ENCODE measurements at regions not wholly inside any gene's neighbourhood (a gene's known extent, or its start where the extent isn't known, plus 50 kb on each side); places are given as distances from the start of the nearest gene placed in this dataset.
"Not testable (repeated sequence)": the region's sequence is repeated elsewhere in the genome, so short reads cannot be mapped to it uniquely, and the experiment has no call there.

DNA sequence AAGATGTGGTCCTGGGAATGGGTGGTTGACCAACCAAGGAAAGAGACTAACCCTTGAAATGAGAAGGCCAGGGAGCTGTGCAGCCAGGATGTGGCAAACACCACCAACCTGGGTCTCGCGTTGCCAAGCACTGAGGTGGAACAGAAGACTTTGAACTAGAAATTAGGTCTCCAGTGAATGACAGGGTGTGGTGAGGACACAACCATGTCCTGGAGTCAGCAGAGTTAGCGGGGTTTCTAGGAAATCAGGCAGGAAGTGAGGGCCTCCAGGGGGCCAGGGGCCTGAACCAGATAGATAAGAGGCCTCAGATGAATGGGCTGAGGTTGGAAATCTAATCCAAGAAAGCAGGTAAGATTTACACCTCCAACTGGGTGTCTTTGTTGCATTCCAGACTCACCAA lies 353.3 kb upstream of the ARID1B start:
- 88 to 96% (median 96%) methylated on average over 3 of the region's 3 CpGs for WGBS, 3 donors
- TF ChIP-seq EP300 (IDR thresholded peaks at IDR 0.05) (no peak), POLR2A (IDR thresholded peaks at IDR 0.05) (no peak)
- TF ChIP-seq, protein P1, sequence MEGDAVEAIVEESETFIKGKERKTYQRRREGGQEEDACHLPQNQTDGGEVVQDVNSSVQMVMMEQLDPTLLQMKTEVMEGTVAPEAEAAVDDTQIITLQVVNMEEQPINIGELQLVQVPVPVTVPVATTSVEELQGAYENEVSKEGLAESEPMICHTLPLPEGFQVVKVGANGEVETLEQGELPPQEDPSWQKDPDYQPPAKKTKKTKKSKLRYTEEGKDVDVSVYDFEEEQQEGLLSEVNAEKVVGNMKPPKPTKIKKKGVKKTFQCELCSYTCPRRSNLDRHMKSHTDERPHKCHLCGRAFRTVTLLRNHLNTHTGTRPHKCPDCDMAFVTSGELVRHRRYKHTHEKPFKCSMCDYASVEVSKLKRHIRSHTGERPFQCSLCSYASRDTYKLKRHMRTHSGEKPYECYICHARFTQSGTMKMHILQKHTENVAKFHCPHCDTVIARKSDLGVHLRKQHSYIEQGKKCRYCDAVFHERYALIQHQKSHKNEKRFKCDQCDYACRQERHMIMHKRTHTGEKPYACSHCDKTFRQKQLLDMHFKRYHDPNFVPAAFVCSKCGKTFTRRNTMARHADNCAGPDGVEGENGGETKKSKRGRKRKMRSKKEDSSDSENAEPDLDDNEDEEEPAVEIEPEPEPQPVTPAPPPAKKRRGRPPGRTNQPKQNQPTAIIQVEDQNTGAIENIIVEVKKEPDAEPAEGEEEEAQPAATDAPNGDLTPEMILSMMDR (IDR thresholded peaks at IDR 0.05) = no peak

DNA sequence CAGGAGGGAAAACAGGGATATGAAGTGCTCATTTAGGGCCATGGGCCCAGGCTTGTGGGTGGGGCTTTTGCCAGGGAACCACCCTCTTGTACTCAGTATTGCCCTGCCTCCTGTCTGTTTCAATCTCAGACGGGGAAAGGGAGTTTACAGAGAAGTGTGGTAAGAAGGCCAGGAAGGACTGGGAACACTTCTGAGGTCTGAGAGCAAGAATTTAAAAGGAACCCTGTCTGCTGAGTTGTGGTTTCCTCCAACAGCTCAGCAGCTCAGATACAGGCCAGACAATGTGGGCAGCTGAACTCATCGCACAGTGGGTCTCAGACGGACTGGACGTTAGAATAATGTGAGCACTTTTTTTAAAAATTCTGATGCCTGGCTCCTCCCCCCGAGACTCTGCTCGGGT lies 354.1 kb upstream of the ARID1B start:
- intact Hi-C loops (cut with DNase I) = no loop called here
- Histone ChIP-seq H3K9me3 (no peaks in the 10 kb centered on the region), H3K27ac (no peak overlapping the region), H3K4me1 (ENCODE audit: insufficient read depth) (no peaks in the 10 kb centered on the region), H3K4me3 (no peak overlapping the region), H3K36me3 (no peaks in the 10 kb centered on the region), H3K27me3 (no peaks in the 10 kb centered on the region)
- DNase-seq = no peak
- 87 to 92% (median 88%) methylated on average over 6 of the region's 6 CpGs for WGBS, 3 donors
- TF ChIP-seq EP300 (IDR thresholded peaks at IDR 0.05) (no peak), POLR2A (IDR thresholded peaks at IDR 0.05) (no peak)
- TF ChIP-seq, protein P1 (IDR thresholded peaks at IDR 0.05) = no peak

More for the DNA sequence above, 353.3 kb upstream of the ARID1B start:
- H3K4me1 ChIP-seq (ENCODE audit: insufficient read depth) = no peaks in the 10 kb centered on the region
- no peaks in the 10 kb centered on the region for H3K9me3 ChIP-seq
- no peaks in the 10 kb centered on the region for H3K36me3 ChIP-seq
- H3K4me3 ChIP-seq = no peak overlapping the region
- no peaks in the 10 kb centered on the region for H3K27me3 ChIP-seq
- no peak overlapping the region for H3K27ac ChIP-seq
- intact Hi-C loops (cut with DNase I) = no loop called here
- DNase-seq = no peak

DNA sequence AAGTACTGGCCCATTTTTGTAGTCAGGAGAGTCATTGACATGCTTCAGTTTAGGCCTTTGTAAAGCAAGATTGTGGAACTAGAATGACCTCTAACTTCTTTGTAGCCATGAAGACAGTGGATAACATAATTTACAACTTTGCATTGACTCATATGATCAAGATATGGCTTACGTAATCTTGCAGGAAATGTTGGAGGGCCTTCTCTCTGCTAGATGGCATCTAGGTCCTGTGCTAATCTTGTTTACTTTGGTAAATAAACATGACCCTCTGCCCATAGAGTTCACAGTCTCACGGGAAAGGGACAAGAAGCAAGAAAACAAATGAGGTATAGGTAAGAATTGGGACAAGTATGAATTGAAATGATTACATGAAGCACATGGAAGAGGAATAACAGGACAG lies 355.2 kb upstream of the ARID1B start:
- 91 to 97% (median 94%) methylated on average over 2 of the region's 2 CpGs for WGBS, 3 donors
- TF ChIP-seq, protein P1 (IDR thresholded peaks at IDR 0.05) = no peak
- TF ChIP-seq POLR2A (IDR thresholded peaks at IDR 0.05) (no peak), EP300 (IDR thresholded peaks at IDR 0.05) (no peak)

DNA sequence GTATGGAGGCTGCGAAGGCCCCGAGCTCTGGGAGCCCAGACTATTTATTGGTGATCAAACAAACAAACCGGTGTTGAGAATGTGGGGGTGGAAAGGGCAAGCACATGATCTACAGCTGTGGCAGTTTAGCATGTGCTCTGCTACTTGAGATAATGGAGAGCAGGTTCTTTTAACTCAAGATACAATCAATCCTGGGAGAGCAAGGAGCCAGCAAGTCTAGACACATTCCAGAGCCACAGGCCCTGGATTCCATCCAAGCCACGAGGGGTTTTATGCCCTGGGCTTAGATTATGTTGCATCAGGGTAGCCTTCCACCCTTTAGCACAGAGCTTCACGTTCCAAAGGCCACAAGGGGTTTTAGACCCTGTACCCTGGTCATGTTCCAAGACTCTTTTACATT lies 355.9 kb upstream of the ARID1B start:
- DNase-seq; H3K9me3 ChIP-seq; H3K4me3 ChIP-seq; H3K4me1 ChIP-seq (ENCODE audit: insufficient read depth); H3K27ac ChIP-seq; intact Hi-C loops (cut with DNase I); H3K27me3 ChIP-seq; H3K36me3 ChIP-seq: not testable (repeated sequence)
- 54 to 58% (median 57%) methylated on average over 5 of the region's 5 CpGs for WGBS, 3 donors

More for the DNA sequence above, 355.2 kb upstream of the ARID1B start:
- Histone ChIP-seq H3K4me1 (ENCODE audit: insufficient read depth) (no peaks in the 10 kb centered on the region), H3K9me3 (no peaks in the 10 kb centered on the region), H3K4me3 (no peak overlapping the region), H3K36me3 (no peaks in the 10 kb centered on the region), H3K27ac (no peak overlapping the region), H3K27me3 (no peaks in the 10 kb centered on the region)
- intact Hi-C loops (cut with DNase I) = no loop called here
- DNase-seq = no peak

DNA sequence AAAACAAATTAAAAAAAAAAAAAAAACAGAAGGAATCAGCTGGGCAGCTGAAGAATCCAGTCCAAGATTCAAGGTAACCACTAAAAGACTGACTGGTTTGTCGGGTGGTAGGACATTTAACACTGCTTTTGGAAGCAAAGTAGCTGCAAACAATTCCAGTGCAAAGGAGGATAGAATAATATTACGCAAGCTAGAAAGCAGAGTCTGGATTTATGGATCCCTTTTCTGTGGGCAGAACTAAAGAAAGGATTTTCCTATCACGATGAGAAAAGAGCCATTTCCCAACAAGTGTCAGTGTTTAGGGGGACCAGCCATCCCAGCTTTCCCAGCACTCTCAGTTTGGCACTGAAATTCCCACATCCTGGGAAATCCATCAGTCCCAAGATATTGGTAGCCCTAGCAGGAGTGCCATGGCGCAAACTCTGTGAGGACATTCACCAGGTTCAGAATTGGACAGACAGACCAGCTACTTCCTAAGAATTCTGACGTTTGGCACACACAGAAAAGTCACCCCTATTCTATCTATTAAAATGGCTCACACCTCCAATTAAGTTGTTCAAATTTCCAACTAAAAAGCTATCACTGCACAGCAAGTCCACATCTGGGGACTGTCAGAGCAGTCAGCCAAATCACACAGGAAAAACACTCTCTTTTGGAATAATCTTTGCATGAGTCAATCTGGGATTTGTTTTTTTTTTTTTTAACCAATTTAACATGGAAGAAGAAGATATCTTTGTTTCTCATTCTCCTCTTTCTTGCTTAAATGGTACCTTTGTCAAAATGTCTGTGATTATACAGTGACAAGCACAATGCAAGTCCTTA lies 356.8 kb upstream of the ARID1B start:
- no peak for DNase-seq
- no peaks in the 10 kb centered on the region for H3K36me3 ChIP-seq
- H3K27me3 ChIP-seq = no peaks in the 10 kb centered on the region
- H3K4me1 ChIP-seq (ENCODE audit: insufficient read depth) = no peaks in the 10 kb centered on the region
- WGBS, 3 donors = 59 to 74% (median 68%) methylated on average over 5 of the region's 5 CpGs
- no peaks in the 10 kb centered on the region for H3K9me3 ChIP-seq
- H3K27ac ChIP-seq = no peak overlapping the region
- intact Hi-C loops (cut with DNase I) = no loop called here
- no peak overlapping the region for H3K4me3 ChIP-seq
- TF ChIP-seq EP300 (IDR thresholded peaks at IDR 0.05) = no peak
- TF ChIP-seq POLR2A (IDR thresholded peaks at IDR 0.05) = no peak
- TF ChIP-seq, protein P1 (IDR thresholded peaks at IDR 0.05) = no peak
